Fibroblast of lung (primary cell): ENCODE measurements at regions not wholly inside any gene's neighbourhood (a gene's known extent, or its start where the extent isn't known, plus 50 kb on each side); places are given as distances from the start of the nearest gene placed in this dataset.

Experiments
- DNase-seq, 2 donors: peaks; one replicate each; pipeline versions ENCODE4 v3.0.0 to v3.0.0-alpha.2; 2010; ENCODE audit warnings: low read depth in 2 of 2
- H2AFZ ChIP-seq: 2 replicates; pipeline ENCODE4 v1.5.1; 2012; ENCODE audit warnings: low read length, control low read depth, inconsistent platforms
- H3K27ac ChIP-seq: 2 replicates; pipeline ENCODE4 v1.5.1; 2011; ENCODE audit warnings: low read length, control low read depth; ENCODE audit not compliant: insufficient read depth
- H3K27me3 ChIP-seq: 2 replicates; pipeline ENCODE4 v1.5.1; 2011; ENCODE audit warnings: mild to moderate bottlenecking, low read length; ENCODE audit not compliant: control insufficient read depth, insufficient read depth
- H3K36me3 ChIP-seq: 2 replicates; pipeline ENCODE4 v1.5.1; 2011; ENCODE audit warnings: low read length; ENCODE audit not compliant: control insufficient read depth, insufficient read depth
- H3K4me1 ChIP-seq: 2 replicates; pipeline ENCODE4 v1.5.1; 2011; ENCODE audit warnings: low read length; ENCODE audit not compliant: control insufficient read depth, insufficient read depth; ENCODE audit errors: extremely low read depth
- H3K4me2 ChIP-seq: 2 replicates; pipeline ENCODE4 v1.5.1; 2011; ENCODE audit warnings: low read length, control low read depth; ENCODE audit not compliant: insufficient read depth; ENCODE audit errors: extremely low read depth
- H3K4me3 ChIP-seq, 4 experiments: fragments of 200-600 bp in 1 of 4; sonication (generic) in 1 of 4; replicated peaks in 1 of 4; 2 replicates each; pipeline ENCODE4 v1.5.1; 2011 to 2016; ENCODE audit warnings: low read length in 4 of 4, low read depth in 3 of 4, mild to moderate bottlenecking in 3 of 4, control low read depth in 2 of 4, inconsistent platforms in 1 of 4, mixed read lengths in 1 of 4; ENCODE audit not compliant: insufficient read depth in 1 of 4; ENCODE audit errors: control extremely low read depth in 1 of 4
- H3K79me2 ChIP-seq: 2 replicates; pipeline ENCODE4 v1.5.1; 2012; ENCODE audit warnings: mild to moderate bottlenecking, low read length, inconsistent platforms; ENCODE audit not compliant: control insufficient read depth, insufficient read depth
- H3K9ac ChIP-seq: 2 replicates; pipeline ENCODE4 v1.5.1; 2011; ENCODE audit warnings: mild to moderate bottlenecking, low read length, control low read depth; ENCODE audit not compliant: insufficient read depth
- H3K9me3 ChIP-seq: 2 replicates; pipeline ENCODE4 v1.5.1; 2012; ENCODE audit warnings: low read depth, low read length; ENCODE audit not compliant: control insufficient read depth, insufficient read depth
- H4K20me1 ChIP-seq: 2 replicates; pipeline ENCODE4 v1.5.1; 2011; ENCODE audit warnings: low read length; ENCODE audit not compliant: control insufficient read depth, insufficient read depth; ENCODE audit errors: extremely low read depth
- EZH2 ChIP-seq: IDR thresholded peaks from 2 replicates; pipeline ENCODE4 v1.5.1; 2012; ENCODE audit warnings: low read length, control low read depth, mild to moderate bottlenecking; ENCODE audit errors: missing control alignments
- TF ChIP-seq, protein P1 (sequence below), 2 donors: IDR thresholded peaks in 1 of 2; conservative IDR thresholded peaks in 1 of 2; 1 replicate in 1 of 2; 2 replicates in 1 of 2; pipeline ENCODE4 v1.5.1; 2011 to 2012; ENCODE audit warnings: low read length in 2 of 2, control low read depth in 1 of 2, inconsistent platforms in 1 of 2, low read depth in 1 of 2, mild to moderate bottlenecking in 1 of 2

DNA sequence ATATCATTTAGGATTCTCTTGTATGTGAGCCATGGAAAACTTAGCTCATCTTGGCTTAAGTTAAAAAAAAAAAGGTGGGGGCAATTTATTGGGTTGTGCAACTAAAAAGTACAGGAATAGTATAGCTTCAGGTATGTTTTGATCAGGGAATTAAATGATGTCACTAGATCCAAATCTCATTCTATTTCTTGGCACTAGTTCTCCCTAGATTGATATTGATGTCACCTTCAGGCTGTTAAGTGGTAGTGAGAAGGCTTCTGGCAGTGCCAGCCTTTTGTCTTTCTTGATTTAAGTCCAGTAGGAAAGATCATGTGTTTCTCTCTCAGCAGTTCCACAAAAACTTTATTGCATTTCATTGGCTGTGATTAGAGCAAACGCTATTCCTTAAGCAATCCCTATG, 65.0 kb upstream of the ZBED5 start:
- Histone ChIP-seq H3K79me2 (no peaks in the 10 kb centered on the region), H3K4me3 (no peak overlapping the region), H3K36me3 (no peaks in the 10 kb centered on the region), H3K4me1 (peaks cover 12% of the 10 kb centered on the region), H3K27ac (no peak overlapping the region), H3K27me3 (no peaks in the 10 kb centered on the region), H4K20me1 (no peaks in the 10 kb centered on the region), H3K4me2 (no peak overlapping the region), H2AFZ (no peak overlapping the region), H3K9me3 (no peaks in the 10 kb centered on the region), H3K9ac (no peak overlapping the region)
- TF ChIP-seq EZH2: no peak
- TF ChIP-seq, protein P1, sequence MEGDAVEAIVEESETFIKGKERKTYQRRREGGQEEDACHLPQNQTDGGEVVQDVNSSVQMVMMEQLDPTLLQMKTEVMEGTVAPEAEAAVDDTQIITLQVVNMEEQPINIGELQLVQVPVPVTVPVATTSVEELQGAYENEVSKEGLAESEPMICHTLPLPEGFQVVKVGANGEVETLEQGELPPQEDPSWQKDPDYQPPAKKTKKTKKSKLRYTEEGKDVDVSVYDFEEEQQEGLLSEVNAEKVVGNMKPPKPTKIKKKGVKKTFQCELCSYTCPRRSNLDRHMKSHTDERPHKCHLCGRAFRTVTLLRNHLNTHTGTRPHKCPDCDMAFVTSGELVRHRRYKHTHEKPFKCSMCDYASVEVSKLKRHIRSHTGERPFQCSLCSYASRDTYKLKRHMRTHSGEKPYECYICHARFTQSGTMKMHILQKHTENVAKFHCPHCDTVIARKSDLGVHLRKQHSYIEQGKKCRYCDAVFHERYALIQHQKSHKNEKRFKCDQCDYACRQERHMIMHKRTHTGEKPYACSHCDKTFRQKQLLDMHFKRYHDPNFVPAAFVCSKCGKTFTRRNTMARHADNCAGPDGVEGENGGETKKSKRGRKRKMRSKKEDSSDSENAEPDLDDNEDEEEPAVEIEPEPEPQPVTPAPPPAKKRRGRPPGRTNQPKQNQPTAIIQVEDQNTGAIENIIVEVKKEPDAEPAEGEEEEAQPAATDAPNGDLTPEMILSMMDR (conservative IDR thresholded peaks at IDR 0.05 in 1 of 2, IDR thresholded peaks at IDR 0.05 in 1 of 2; ENCODE audit: low read depth in 1 of 2, low read length in 2 of 2): no peak
- no peak for DNase-seq

DNA sequence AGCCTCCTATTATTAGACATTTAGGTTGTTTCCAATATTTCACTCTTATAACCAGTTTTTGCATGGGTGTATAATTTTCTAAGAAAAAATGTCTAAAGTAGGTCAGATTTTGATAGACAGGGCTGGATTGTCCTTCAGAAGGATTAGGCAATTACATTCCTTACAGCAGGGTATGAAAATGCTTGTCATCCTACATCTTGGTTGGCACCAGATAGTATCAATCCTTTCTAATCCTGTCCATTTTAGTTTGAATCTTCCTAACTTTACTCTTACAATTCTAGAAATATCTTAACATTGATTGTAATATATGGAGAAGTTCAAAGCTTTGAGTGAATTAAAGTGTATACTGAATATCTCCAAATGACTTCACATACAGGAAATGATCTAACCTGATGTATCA, 63.0 kb upstream of the ZBED5 start:
- H4K20me1 ChIP-seq: no peaks in the 10 kb centered on the region
- H3K9ac ChIP-seq: no peak overlapping the region
- no peaks in the 10 kb centered on the region for H3K79me2 ChIP-seq
- no peak overlapping the region for H3K4me3 ChIP-seq
- no peak overlapping the region for H2AFZ ChIP-seq
- TF ChIP-seq, protein P1 (conservative IDR thresholded peaks at IDR 0.05 in 1 of 2, IDR thresholded peaks at IDR 0.05 in 1 of 2; ENCODE audit: low read depth in 1 of 2, low read length in 2 of 2): no peak
- TF ChIP-seq EZH2: no peak
- H3K4me1 ChIP-seq: no peaks in the 10 kb centered on the region
- no peaks in the 10 kb centered on the region for H3K36me3 ChIP-seq
- no peak overlapping the region for H3K4me2 ChIP-seq
- no peaks in the 10 kb centered on the region for H3K27me3 ChIP-seq
- no peak for DNase-seq
- H3K27ac ChIP-seq: no peak overlapping the region
- no peaks in the 10 kb centered on the region for H3K9me3 ChIP-seq

DNA sequence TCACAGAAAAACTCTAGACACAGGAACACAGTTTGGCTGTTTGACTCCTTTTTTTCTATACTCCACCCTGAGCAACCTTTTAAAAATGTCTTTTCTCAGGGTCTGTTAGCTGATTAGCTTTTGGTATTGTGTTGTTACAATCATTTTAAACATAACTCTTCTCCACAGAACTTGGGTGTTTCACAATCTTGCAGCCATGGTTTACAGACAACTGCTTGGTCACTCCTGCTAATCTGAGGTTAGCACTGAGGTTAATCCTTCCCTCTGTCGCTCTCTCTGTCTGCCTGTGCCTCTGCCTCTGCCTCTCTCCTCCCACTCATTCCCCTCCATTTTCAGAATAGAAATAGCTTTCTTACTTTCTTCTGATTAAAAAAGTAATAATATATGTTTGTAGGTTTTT, 62.4 kb upstream of the ZBED5 start:
- H2AFZ ChIP-seq: no peak overlapping the region
- no peak for TF ChIP-seq EZH2
- TF ChIP-seq, protein P1 (conservative IDR thresholded peaks at IDR 0.05 in 1 of 2, IDR thresholded peaks at IDR 0.05 in 1 of 2; ENCODE audit: low read depth in 1 of 2, low read length in 2 of 2): no peak
- no peak overlapping the region for H3K9ac ChIP-seq
- H3K79me2 ChIP-seq: no peaks in the 10 kb centered on the region
- no peaks in the 10 kb centered on the region for H3K9me3 ChIP-seq
- H3K36me3 ChIP-seq: no peaks in the 10 kb centered on the region
- DNase-seq: peak; percentile 67 to 72
- no peaks in the 10 kb centered on the region for H4K20me1 ChIP-seq
- H3K4me3 ChIP-seq: no peak overlapping the region
- no peak overlapping the region for H3K27ac ChIP-seq
- no peaks in the 10 kb centered on the region for H3K27me3 ChIP-seq
- H3K4me2 ChIP-seq: no peak overlapping the region
- no peaks in the 10 kb centered on the region for H3K4me1 ChIP-seq
